Left lobe of liver (tissue), 2 donors: ENCODE measurements at regions not wholly inside any gene's neighbourhood (a gene's known extent, or its start where the extent isn't known, plus 50 kb on each side); places are given as distances from the start of the nearest gene placed in this dataset.

Experiments
- ATAC-seq: fragments of 200-7000 bp; cut with Tn5 transposase; one replicate; pipeline ENCODE4 v1.9.1; 2020; ENCODE audit warnings: mild to moderate bottlenecking, moderate library complexity
- DNase-seq: peaks from one replicate; pipeline ENCODE4 v3.0.0-alpha.2; 2020; ENCODE audit warnings: low spot score
- donor health status: DM: no; HTN: no; CAD: no; lungs with moderate emphysema.
- donor health status: DM: no; HTN: yes; CAD: no.

GRCh38 chr14:101169267-101169666 lies 265.7 kb upstream of the RTL1 start:
- ATAC-seq, result no peak
- no peak for DNase-seq

GRCh38 chr14:101171650-101172049 lies 268.1 kb upstream of the RTL1 start:
- DNase-seq (no peak), ATAC-seq (no peak)

GRCh38 chr14:101173698-101174521 lies 270.4 kb upstream of the RTL1 start:
- ATAC-seq (no peak), DNase-seq (no peak)

- no peak for DNase-seq
- ATAC-seq, result no peak
These were observed 271.0 kb upstream of the RTL1 start for GRCh38 chr14:101174522-101174838.

- DNase-seq, result no peak
- ATAC-seq, result no peak
These were observed 271.6 kb upstream of the RTL1 start for GRCh38 chr14:101174980-101175606.

GRCh38 chr14:101175731-101176534 lies 272.4 kb upstream of the RTL1 start:
- ATAC-seq (no peak), DNase-seq (no peak)

- ATAC-seq (no peak), DNase-seq (no peak)
These were observed 273.1 kb upstream of the RTL1 start for GRCh38 chr14:101176535-101177205.

GRCh38 chr14:101177301-101177971 lies 273.9 kb upstream of the RTL1 start:
- DNase-seq (no peak), ATAC-seq (no peak)

- ATAC-seq (no peak), DNase-seq (no peak)
These were observed 274.9 kb upstream of the RTL1 start for GRCh38 chr14:101178184-101179072.

- ATAC-seq, result no peak
- no peak for DNase-seq
These were observed 276.2 kb upstream of the RTL1 start for GRCh38 chr14:101179691-101180211.

- ATAC-seq (no peak), DNase-seq (no peak)
These were observed 278.2 kb upstream of the RTL1 start for GRCh38 chr14:101181446-101182313.

- DNase-seq (no peak), ATAC-seq (no peak)
These were observed 279.0 kb upstream of the RTL1 start for GRCh38 chr14:101182476-101182875.

GRCh38 chr14:101183376-101184103 lies 280.0 kb upstream of the RTL1 start:
- ATAC-seq, result peak; percentile 42
- DNase-seq, result peak; percentile 42

- no peak for ATAC-seq
- DNase-seq, result no peak
These were observed 280.6 kb upstream of the RTL1 start for GRCh38 chr14:101184104-101184455.

GRCh38 chr14:101184572-101184971 lies 281.1 kb upstream of the RTL1 start:
- no peak for DNase-seq
- ATAC-seq, result no peak

- DNase-seq (no peak), ATAC-seq (no peak)
These were observed 281.7 kb upstream of the RTL1 start for GRCh38 chr14:101185073-101185835.

- no peak for ATAC-seq
These were observed 282.4 kb upstream of the RTL1 start for GRCh38 chr14:101185946-101186345.

More at GRCh38 chr14:101185946-101186345, 282.4 kb upstream of the RTL1 start:
- DNase-seq, result no peak
